ENCODE measurements at regions not wholly inside any gene's neighbourhood (a gene's known extent, or its start where the extent isn't known, plus 50 kb on each side); places are given as distances from the start of the nearest gene placed in this dataset.

DNA sequence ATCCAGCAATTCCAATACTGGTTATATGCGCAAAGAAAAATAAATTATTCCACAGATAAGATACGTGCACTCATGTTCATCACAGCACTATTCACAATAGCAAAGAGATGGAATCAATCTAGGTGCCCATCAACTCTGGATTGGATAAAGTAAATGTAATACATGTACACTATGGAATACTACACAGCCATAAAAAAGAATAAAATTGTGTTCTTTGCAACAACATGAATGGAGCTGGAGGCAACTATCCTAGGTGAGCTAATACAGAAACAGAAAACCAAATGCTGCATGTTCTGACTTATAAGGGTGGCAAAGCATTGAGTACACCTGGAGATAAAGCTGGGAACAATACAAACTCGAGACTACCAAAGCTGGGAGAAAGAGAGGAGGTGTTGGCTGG, 787.3 kb downstream of the KCNT2 start:
- TF ChIP-seq SPI1 (IDR thresholded peaks at IDR 0.05; ENCODE audit: borderline replicate concordance, low read depth) (no peak), GABPA (IDR thresholded peaks at IDR 0.05; ENCODE audit: low read depth) (no peak), POLR2AphosphoS5 (IDR thresholded peaks at IDR 0.05; ENCODE audit: low read depth) (no peak)
- TF ChIP-seq, protein P1, sequence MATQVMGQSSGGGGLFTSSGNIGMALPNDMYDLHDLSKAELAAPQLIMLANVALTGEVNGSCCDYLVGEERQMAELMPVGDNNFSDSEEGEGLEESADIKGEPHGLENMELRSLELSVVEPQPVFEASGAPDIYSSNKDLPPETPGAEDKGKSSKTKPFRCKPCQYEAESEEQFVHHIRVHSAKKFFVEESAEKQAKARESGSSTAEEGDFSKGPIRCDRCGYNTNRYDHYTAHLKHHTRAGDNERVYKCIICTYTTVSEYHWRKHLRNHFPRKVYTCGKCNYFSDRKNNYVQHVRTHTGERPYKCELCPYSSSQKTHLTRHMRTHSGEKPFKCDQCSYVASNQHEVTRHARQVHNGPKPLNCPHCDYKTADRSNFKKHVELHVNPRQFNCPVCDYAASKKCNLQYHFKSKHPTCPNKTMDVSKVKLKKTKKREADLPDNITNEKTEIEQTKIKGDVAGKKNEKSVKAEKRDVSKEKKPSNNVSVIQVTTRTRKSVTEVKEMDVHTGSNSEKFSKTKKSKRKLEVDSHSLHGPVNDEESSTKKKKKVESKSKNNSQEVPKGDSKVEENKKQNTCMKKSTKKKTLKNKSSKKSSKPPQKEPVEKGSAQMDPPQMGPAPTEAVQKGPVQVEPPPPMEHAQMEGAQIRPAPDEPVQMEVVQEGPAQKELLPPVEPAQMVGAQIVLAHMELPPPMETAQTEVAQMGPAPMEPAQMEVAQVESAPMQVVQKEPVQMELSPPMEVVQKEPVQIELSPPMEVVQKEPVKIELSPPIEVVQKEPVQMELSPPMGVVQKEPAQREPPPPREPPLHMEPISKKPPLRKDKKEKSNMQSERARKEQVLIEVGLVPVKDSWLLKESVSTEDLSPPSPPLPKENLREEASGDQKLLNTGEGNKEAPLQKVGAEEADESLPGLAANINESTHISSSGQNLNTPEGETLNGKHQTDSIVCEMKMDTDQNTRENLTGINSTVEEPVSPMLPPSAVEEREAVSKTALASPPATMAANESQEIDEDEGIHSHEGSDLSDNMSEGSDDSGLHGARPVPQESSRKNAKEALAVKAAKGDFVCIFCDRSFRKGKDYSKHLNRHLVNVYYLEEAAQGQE (IDR thresholded peaks at IDR 0.05; ENCODE audit: insufficient replicate concordance, low read depth): no peak
- DNase-seq (ENCODE audit: low read depth in 1 of 2, low spot score in 1 of 2): no peak
- H3K27me3 ChIP-seq (ENCODE audit: insufficient read depth, poor library complexity, severe bottlenecking): no peaks in the 10 kb centered on the region
- H3K4me3 ChIP-seq (replicated peaks; ENCODE audit: insufficient read depth, low read length): no peak overlapping the region
- no peak overlapping the region for H3K27ac ChIP-seq (replicated peaks)

GRCh38 chr1:195806060-195806459, 802.2 kb downstream of the KCNT2 start:
- Histone ChIP-seq H3K4me3 (replicated peaks; ENCODE audit: insufficient read depth, low read length) (no peak overlapping the region), H3K27ac (replicated peaks) (no peak overlapping the region), H3K27me3 (ENCODE audit: insufficient read depth, poor library complexity, severe bottlenecking) (no peaks in the 10 kb centered on the region)
- TF ChIP-seq GABPA (IDR thresholded peaks at IDR 0.05; ENCODE audit: low read depth) (no peak), SPI1 (IDR thresholded peaks at IDR 0.05; ENCODE audit: borderline replicate concordance, low read depth) (no peak), CTCF (IDR thresholded peaks at IDR 0.05; ENCODE audit: insufficient read depth, low read length) (no peak), POLR2AphosphoS5 (IDR thresholded peaks at IDR 0.05; ENCODE audit: low read depth) (no peak)
- TF ChIP-seq, protein P1 (IDR thresholded peaks at IDR 0.05; ENCODE audit: insufficient replicate concordance, low read depth): no peak
- no peak for DNase-seq (ENCODE audit: low read depth in 1 of 2, low spot score in 1 of 2)

- no peak for DNase-seq (ENCODE audit: low read depth in 1 of 2, low spot score in 1 of 2)
- Histone ChIP-seq H3K27me3 (ENCODE audit: insufficient read depth, poor library complexity, severe bottlenecking) (no peaks in the 10 kb centered on the region), H3K4me3 (replicated peaks; ENCODE audit: insufficient read depth, low read length) (no peak overlapping the region), H3K27ac (replicated peaks) (no peak overlapping the region)
- TF ChIP-seq CTCF (IDR thresholded peaks at IDR 0.05; ENCODE audit: insufficient read depth, low read length) (no peak), SPI1 (IDR thresholded peaks at IDR 0.05; ENCODE audit: borderline replicate concordance, low read depth) (no peak), GABPA (IDR thresholded peaks at IDR 0.05; ENCODE audit: low read depth) (no peak), POLR2AphosphoS5 (IDR thresholded peaks at IDR 0.05; ENCODE audit: low read depth) (no peak)
- TF ChIP-seq, protein P1 (IDR thresholded peaks at IDR 0.05; ENCODE audit: insufficient replicate concordance, low read depth): no peak
These were observed 803.7 kb downstream of the KCNT2 start for GRCh38 chr1:195804547-195804946.

Measured in HL-60 (cell line).